ENCODE measurements at regions not wholly inside any gene's neighbourhood (a gene's known extent, or its start where the extent isn't known, plus 50 kb on each side); places are given as distances from the start of the nearest gene placed in this dataset.

GRCh38 chr5:91946870-91947269 lies 563.8 kb upstream of the ARRDC3 start:
- TF ChIP-seq POLR2A (IDR thresholded peaks at IDR 0.05; ENCODE audit: low read length), result no peak
- TF ChIP-seq GATA1 (IDR thresholded peaks at IDR 0.05; ENCODE audit: low read depth, low read length), result no peak
